ENCODE measurements at regions not wholly inside any gene's neighbourhood (a gene's known extent, or its start where the extent isn't known, plus 50 kb on each side); places are given as distances from the start of the nearest gene placed in this dataset.

DNA sequence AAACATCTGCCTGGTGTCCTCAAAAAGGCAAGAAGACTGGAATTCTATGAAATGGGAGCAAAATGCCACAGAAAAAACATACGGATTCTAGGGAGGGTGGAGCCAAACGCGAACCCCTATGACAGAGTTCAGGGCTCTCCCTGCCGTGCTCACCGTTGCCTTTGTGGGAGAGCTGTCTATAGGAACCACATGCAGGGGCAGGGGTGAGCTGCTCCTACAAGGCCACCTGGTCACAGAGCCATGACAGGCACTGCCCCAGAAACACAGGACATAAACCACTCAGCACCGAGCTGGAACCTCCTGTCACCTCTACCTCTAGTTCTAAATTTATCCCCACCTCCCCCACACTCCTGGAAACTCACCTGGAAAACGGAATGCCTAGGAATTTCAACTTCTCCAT lies 155.1 kb upstream of the ZNF32 start:
- no peak overlapping the region for H3K4me3 ChIP-seq (ENCODE audit: low read depth, low read length)
- in situ Hi-C loops (cut with HindIII; ENCODE audit: low sequenced_read_pairs) = no loop called here
- TF ChIP-seq, protein P1, sequence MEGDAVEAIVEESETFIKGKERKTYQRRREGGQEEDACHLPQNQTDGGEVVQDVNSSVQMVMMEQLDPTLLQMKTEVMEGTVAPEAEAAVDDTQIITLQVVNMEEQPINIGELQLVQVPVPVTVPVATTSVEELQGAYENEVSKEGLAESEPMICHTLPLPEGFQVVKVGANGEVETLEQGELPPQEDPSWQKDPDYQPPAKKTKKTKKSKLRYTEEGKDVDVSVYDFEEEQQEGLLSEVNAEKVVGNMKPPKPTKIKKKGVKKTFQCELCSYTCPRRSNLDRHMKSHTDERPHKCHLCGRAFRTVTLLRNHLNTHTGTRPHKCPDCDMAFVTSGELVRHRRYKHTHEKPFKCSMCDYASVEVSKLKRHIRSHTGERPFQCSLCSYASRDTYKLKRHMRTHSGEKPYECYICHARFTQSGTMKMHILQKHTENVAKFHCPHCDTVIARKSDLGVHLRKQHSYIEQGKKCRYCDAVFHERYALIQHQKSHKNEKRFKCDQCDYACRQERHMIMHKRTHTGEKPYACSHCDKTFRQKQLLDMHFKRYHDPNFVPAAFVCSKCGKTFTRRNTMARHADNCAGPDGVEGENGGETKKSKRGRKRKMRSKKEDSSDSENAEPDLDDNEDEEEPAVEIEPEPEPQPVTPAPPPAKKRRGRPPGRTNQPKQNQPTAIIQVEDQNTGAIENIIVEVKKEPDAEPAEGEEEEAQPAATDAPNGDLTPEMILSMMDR (IDR thresholded peaks at IDR 0.05; ENCODE audit: low read depth, low read length) = no peak
- DNase-seq (ENCODE audit: low read depth, low spot score) = no peak

DNA sequence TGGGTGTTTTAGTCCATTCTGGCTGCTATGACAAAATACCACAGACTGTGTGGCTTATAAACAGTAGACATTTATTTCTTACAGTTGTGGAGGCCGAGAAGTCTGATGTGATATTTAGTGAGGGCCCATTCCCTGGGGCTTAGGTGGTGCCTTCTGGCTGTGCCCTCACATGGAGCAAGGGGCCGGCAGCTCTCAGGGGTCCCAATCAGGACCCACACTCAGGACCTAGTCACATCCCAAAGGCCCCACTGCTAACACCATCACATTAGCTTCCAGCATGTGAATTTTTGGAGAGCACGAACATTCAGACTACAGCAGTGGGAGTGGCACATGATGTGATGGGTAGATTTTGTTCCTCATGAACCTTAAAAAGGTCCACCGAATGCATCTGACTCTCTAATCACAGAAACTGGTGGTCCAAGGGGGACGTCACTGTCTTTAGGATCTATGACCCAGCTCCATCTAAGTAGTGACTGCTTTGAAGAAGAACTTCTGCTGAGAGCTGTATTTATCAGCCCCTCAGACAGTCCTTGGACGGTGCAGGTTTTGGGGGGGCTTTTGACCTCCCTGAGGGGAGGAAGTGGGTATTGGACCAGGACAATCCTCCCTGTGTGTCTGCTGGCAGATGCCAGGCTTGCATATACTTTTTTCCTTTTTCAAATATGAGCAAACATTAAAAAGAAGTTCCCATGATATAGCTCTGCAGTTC lies 154.5 kb upstream of the ZNF32 start:
- no peak overlapping the region for H3K4me3 ChIP-seq (ENCODE audit: low read depth, low read length)
- TF ChIP-seq, protein P1 (IDR thresholded peaks at IDR 0.05; ENCODE audit: low read depth, low read length) = no peak
- in situ Hi-C loops (cut with HindIII; ENCODE audit: low sequenced_read_pairs) = no loop called here
- no peak for DNase-seq (ENCODE audit: low read depth, low spot score)

DNA sequence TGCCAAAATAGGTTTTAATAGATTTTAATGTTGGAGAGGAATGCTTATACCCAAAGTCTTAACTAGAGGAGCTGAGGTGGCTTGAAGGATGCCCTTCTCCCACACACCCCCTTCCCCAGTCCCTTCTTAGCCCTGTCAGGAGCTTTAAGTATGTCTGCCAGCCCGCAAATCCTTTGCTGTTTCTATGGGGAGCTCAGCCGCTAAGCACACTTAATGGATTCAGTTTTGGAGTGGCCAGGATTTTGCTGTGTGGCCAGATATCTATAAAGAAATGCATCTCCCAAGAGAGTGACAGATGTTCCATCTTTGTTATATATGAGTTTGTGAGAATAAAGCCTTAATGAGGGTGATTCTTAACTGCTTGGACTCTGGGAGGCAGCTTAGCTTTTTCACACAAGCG lies 152.9 kb upstream of the ZNF32 start:
- H3K4me3 ChIP-seq (ENCODE audit: low read depth, low read length) = no peak overlapping the region
- no peak for DNase-seq (ENCODE audit: low read depth, low spot score)
- TF ChIP-seq, protein P1 (IDR thresholded peaks at IDR 0.05; ENCODE audit: low read depth, low read length) = no peak
- in situ Hi-C loops (cut with HindIII; ENCODE audit: low sequenced_read_pairs) = no loop called here

DNA sequence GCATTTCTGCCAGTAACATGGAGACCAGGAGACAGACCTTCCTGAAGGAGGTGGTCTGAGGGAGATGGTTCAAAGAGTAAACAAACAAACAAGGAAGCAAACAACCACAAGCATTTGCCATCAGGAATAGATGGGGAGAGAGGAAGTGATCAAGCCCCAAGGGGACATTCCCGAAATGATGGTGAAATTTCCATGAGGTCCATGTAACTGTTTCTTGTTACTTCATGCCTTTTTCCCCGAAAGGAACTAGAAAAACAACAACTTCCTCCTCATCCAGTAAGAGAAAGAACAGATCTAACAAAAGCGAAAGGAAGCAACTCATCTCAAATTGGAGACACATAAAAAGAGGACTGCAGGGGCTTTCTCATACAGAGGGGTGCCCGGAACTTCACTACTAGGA lies 152.5 kb upstream of the ZNF32 start:
- in situ Hi-C loops (cut with HindIII; ENCODE audit: low sequenced_read_pairs) = no loop called here
- TF ChIP-seq, protein P1 (IDR thresholded peaks at IDR 0.05; ENCODE audit: low read depth, low read length) = no peak
- no peak for DNase-seq (ENCODE audit: low read depth, low spot score)
- no peak overlapping the region for H3K4me3 ChIP-seq (ENCODE audit: low read depth, low read length)

DNA sequence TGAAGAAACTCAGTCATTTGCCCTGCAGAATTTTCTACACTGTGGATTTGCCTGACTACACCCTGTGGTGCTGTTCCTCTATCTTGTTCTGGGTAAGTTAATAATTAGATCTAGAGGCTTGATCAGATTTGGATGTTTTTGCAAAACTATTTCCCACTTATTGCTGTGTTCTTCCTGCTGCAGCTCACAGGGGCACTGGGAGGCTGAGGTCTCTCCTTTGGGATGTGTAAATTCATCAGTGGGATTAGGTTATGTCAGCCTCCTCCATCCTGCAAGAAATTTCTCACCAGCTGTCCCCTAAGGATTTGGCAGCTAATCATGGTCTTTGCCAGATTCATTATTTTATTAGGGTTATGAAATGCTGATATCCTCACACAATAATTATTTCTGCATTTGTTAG lies 148.1 kb upstream of the ZNF32 start:
- in situ Hi-C loops (cut with HindIII; ENCODE audit: low sequenced_read_pairs) = no loop called here
- H3K4me3 ChIP-seq (ENCODE audit: low read depth, low read length) = no peak overlapping the region
- DNase-seq (ENCODE audit: low read depth, low spot score) = no peak
- TF ChIP-seq, protein P1 (IDR thresholded peaks at IDR 0.05; ENCODE audit: low read depth, low read length) = no peak

DNA sequence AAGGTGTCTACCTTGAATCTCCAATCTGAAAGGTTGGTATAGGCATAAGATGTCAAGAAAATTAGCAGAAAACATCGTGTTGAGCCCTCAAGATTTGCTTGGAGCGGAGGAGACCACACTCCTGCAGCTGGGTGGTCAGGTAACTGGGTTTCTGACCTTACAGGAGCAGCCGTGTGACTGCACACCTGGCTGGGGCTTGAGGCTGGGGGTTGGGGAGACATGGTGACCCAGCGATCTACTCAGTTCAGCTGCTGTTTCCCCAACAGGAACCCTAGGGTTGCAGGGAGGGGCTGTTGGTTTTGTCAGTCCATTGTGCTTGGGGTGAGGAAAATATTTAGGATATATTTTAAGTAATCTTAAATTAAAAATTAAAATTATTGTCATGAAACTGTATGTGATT lies 147.0 kb upstream of the ZNF32 start:
- in situ Hi-C loops (cut with HindIII; ENCODE audit: low sequenced_read_pairs) = no loop called here
- DNase-seq (ENCODE audit: low read depth, low spot score) = no peak
- TF ChIP-seq, protein P1 (IDR thresholded peaks at IDR 0.05; ENCODE audit: low read depth, low read length) = no peak
- no peak overlapping the region for H3K4me3 ChIP-seq (ENCODE audit: low read depth, low read length)
